Myocyte (in vitro differentiated cells): ENCODE measurements at regions not wholly inside any gene's neighbourhood (a gene's known extent, or its start where the extent isn't known, plus 50 kb on each side); places are given as distances from the start of the nearest gene placed in this dataset.
A peak's percentile ranks its signal among the peaks of the same experiment; 100 is the strongest.

Experiments used
- DNase-seq: peaks from one replicate; pipeline ENCODE4 v3.0.0-alpha.2; 2012; ENCODE audit warnings: low read depth

- no peak for DNase-seq
Observed at GRCh38 chr6:106773996-106774629, 144.7 kb downstream of the QRSL1 start.

GRCh38 chr6:106773522-106773921, 144.1 kb downstream of the QRSL1 start:
- peak; percentile 49 for DNase-seq

GRCh38 chr6:106772270-106773142, 143.1 kb downstream of the QRSL1 start:
- no peak for DNase-seq

GRCh38 chr6:106771822-106772221, 142.4 kb downstream of the QRSL1 start:
- no peak for DNase-seq

- no peak for DNase-seq
Observed at GRCh38 chr6:106770663-106771062, 141.3 kb downstream of the QRSL1 start.

- DNase-seq: no peak
Observed at GRCh38 chr6:106770081-106770480, 140.7 kb downstream of the QRSL1 start.

GRCh38 chr6:106767271-106767670, 137.9 kb downstream of the QRSL1 start:
- no peak for DNase-seq

GRCh38 chr6:106766201-106766600, 136.8 kb downstream of the QRSL1 start:
- no peak for DNase-seq

GRCh38 chr6:106765496-106765895, 136.1 kb downstream of the QRSL1 start:
- no peak for DNase-seq

GRCh38 chr6:106764353-106764980, 135.1 kb downstream of the QRSL1 start:
- no peak for DNase-seq

- DNase-seq: no peak
Observed at GRCh38 chr6:106763361-106763760, 134.0 kb downstream of the QRSL1 start.

GRCh38 chr6:106761160-106761559, 131.8 kb downstream of the QRSL1 start:
- DNase-seq: no peak

- DNase-seq: no peak
Observed at GRCh38 chr6:106759112-106759511, 129.7 kb downstream of the QRSL1 start.

GRCh38 chr6:106757722-106758467, 128.5 kb downstream of the QRSL1 start:
- DNase-seq: no peak

- no peak for DNase-seq
Observed at GRCh38 chr6:106757267-106757666, 127.9 kb downstream of the QRSL1 start.

GRCh38 chr6:106754215-106754614, 124.8 kb downstream of the QRSL1 start:
- no peak for DNase-seq

GRCh38 chr6:106752641-106753040, 123.3 kb downstream of the QRSL1 start:
- no peak for DNase-seq

GRCh38 chr6:106751501-106752252, 122.3 kb downstream of the QRSL1 start:
- peak; percentile 99 for DNase-seq

- DNase-seq: no peak
Observed at GRCh38 chr6:106750946-106751345, 121.6 kb downstream of the QRSL1 start.

GRCh38 chr6:106750142-106750918, 121.0 kb downstream of the QRSL1 start:
- DNase-seq: no peak
